DOHH2 (cell line): ENCODE measurements at regions not wholly inside any gene's neighbourhood (a gene's known extent, or its start where the extent isn't known, plus 50 kb on each side); places are given as distances from the start of the nearest gene placed in this dataset.

Experiments used
- H3F3A ChIP-seq: fragments of 200-600 bp; sonication (generic), shearing (Covaris generic); 2 replicates; pipeline ENCODE4 v1.6.0; 2016; ENCODE audit warnings: antibody characterized with exemption, mild to moderate bottlenecking; ENCODE audit not compliant: control insufficient read depth, insufficient read depth
- H3K27ac ChIP-seq: fragments of 200-600 bp; sonication (generic); 2 replicates; pipeline ENCODE4 v1.5.1; 2014; ENCODE audit warnings: low read depth, mild to moderate bottlenecking, low read length, moderate library complexity
- H3K27me3 ChIP-seq: fragments of 200-600 bp; sonication (generic); 2 replicates; pipeline ENCODE4 v1.6.1; 2014; ENCODE audit warnings: mild to moderate bottlenecking, low read length, mixed read lengths; ENCODE audit not compliant: control insufficient read depth
- H3K36me3 ChIP-seq: fragments of 200-600 bp; sonication (generic); 2 replicates; pipeline ENCODE4 v1.6.1; 2014; ENCODE audit warnings: mild to moderate bottlenecking, low read length, moderate library complexity, mixed read lengths; ENCODE audit not compliant: control insufficient read depth
- H3K4me1 ChIP-seq: fragments of 200-600 bp; sonication (generic); 2 replicates; pipeline ENCODE4 v1.6.1; 2014; ENCODE audit warnings: mild to moderate bottlenecking, low read length, mixed read lengths; ENCODE audit not compliant: control insufficient read depth
- H3K4me2 ChIP-seq: fragments of 200-600 bp; sonication (generic); 2 replicates; pipeline ENCODE4 v1.6.0; 2014; ENCODE audit warnings: mild to moderate bottlenecking, low read length, moderate library complexity
- H3K4me3 ChIP-seq: fragments of 200-600 bp; sonication (generic); 2 replicates; pipeline ENCODE4 v1.5.1; 2014; ENCODE audit warnings: mild to moderate bottlenecking, low read length, mixed read lengths
- H3K79me2 ChIP-seq: fragments of 200-600 bp; sonication (generic); 2 replicates; pipeline ENCODE4 v1.6.1; 2014; ENCODE audit warnings: mild to moderate bottlenecking, low read length, mixed read lengths; ENCODE audit not compliant: control insufficient read depth
- H3K9me2 ChIP-seq: fragments of 200-600 bp; sonication (generic); replicated peaks from 2 replicates; pipeline ENCODE4 v1.6.1; 2014; ENCODE audit warnings: mild to moderate bottlenecking, low read length, mixed read lengths; ENCODE audit not compliant: control insufficient read depth
- H3K9me3 ChIP-seq: fragments of 200-600 bp; sonication (generic); 2 replicates; pipeline ENCODE4 v1.6.1; 2014; ENCODE audit warnings: antibody characterized with exemption, low read length, mixed read lengths; ENCODE audit not compliant: control insufficient read depth, insufficient read depth
- H4K20me1 ChIP-seq: fragments of 200-600 bp; sonication (generic); 2 replicates; pipeline ENCODE4 v1.6.0; 2014; ENCODE audit warnings: low read depth, mild to moderate bottlenecking, antibody characterized with exemption, low read length, moderate library complexity; ENCODE audit not compliant: control insufficient read depth, insufficient read depth
- EZH2phosphoT487 ChIP-seq: fragments of 200-600 bp; sonication (generic); IDR thresholded peaks from 2 replicates; pipeline ENCODE4 v1.6.1; 2017; ENCODE audit warnings: borderline replicate concordance, mild to moderate bottlenecking, antibody characterized with exemption, low read length, moderate library complexity, mixed read lengths
- TF ChIP-seq, protein P1 (sequence below): fragments of 200-600 bp; sonication (generic); IDR thresholded peaks from one replicate; pipeline ENCODE4 v1.5.1; 2014; ENCODE audit warnings: antibody characterized with exemption, mild to moderate bottlenecking, low read depth, low read length; ENCODE audit not compliant: poor library complexity, severe bottlenecking

DNA sequence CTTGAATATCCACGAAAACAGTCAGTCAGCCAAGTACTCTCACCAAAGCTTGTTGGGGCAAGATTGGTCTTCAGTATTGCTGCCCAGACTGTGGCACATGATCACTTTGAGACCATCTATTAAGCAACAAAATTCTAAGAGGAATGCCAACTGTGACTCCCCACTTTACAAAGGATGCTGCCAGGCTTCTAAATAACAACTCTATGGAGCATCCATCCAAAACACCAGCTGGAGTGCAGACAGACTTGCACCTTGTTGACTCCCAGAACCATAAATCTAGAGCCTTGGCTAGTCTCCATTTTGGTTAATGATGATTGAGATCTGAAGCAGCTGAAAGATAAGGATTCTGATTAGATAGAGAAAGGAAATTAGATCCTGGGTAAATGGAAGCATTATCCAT lies 132.8 kb downstream of the DIO2 start:
- Histone ChIP-seq H3K27me3 (no peaks in the 10 kb centered on the region), H3K9me3 (no peaks in the 10 kb centered on the region)

DNA sequence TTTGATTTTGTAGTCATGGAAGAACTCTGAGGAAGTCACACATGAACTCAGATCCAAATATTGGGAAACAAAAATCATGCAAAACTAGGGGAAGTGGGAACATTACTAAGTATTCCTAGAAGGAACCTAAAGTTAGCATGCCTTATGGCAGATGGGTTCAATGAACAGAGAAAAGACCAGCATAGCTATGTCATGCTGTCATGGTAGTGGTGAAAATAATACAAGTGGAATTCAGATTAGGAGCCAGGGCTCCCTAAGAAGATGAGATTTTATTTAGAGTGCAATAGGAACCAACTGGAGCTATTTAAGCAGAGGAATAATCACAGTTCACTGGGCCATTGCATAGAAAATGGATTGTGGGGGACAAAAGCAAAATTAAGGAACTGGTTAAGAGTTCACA lies 134.0 kb downstream of the DIO2 start:
- no peaks in the 10 kb centered on the region for H4K20me1 ChIP-seq
- no peaks in the 10 kb centered on the region for H3K9me3 ChIP-seq
- H3K27ac ChIP-seq = no peak overlapping the region
- H3K79me2 ChIP-seq = no peaks in the 10 kb centered on the region
- H3K4me1 ChIP-seq = no peaks in the 10 kb centered on the region
- H3K36me3 ChIP-seq = no peaks in the 10 kb centered on the region
- H3K9me2 ChIP-seq = no peaks in the 10 kb centered on the region
- no peaks in the 10 kb centered on the region for H3K27me3 ChIP-seq
- TF ChIP-seq, protein P1, sequence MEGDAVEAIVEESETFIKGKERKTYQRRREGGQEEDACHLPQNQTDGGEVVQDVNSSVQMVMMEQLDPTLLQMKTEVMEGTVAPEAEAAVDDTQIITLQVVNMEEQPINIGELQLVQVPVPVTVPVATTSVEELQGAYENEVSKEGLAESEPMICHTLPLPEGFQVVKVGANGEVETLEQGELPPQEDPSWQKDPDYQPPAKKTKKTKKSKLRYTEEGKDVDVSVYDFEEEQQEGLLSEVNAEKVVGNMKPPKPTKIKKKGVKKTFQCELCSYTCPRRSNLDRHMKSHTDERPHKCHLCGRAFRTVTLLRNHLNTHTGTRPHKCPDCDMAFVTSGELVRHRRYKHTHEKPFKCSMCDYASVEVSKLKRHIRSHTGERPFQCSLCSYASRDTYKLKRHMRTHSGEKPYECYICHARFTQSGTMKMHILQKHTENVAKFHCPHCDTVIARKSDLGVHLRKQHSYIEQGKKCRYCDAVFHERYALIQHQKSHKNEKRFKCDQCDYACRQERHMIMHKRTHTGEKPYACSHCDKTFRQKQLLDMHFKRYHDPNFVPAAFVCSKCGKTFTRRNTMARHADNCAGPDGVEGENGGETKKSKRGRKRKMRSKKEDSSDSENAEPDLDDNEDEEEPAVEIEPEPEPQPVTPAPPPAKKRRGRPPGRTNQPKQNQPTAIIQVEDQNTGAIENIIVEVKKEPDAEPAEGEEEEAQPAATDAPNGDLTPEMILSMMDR = no peak
- TF ChIP-seq EZH2phosphoT487 = no peak
- H3F3A ChIP-seq = no peaks in the 10 kb centered on the region
- H3K4me3 ChIP-seq = no peak overlapping the region
- no peak overlapping the region for H3K4me2 ChIP-seq

More for the DNA sequence above, 132.8 kb downstream of the DIO2 start:
- Histone ChIP-seq H3K27ac (no peak overlapping the region), H3K4me2 (no peak overlapping the region), H4K20me1 (no peaks in the 10 kb centered on the region), H3K4me3 (no peak overlapping the region), H3K9me2 (no peaks in the 10 kb centered on the region), H3K36me3 (no peaks in the 10 kb centered on the region), H3K79me2 (no peaks in the 10 kb centered on the region), H3K4me1 (no peaks in the 10 kb centered on the region), H3F3A (no peaks in the 10 kb centered on the region)
- TF ChIP-seq, protein P1 = no peak
- no peak for TF ChIP-seq EZH2phosphoT487

DNA sequence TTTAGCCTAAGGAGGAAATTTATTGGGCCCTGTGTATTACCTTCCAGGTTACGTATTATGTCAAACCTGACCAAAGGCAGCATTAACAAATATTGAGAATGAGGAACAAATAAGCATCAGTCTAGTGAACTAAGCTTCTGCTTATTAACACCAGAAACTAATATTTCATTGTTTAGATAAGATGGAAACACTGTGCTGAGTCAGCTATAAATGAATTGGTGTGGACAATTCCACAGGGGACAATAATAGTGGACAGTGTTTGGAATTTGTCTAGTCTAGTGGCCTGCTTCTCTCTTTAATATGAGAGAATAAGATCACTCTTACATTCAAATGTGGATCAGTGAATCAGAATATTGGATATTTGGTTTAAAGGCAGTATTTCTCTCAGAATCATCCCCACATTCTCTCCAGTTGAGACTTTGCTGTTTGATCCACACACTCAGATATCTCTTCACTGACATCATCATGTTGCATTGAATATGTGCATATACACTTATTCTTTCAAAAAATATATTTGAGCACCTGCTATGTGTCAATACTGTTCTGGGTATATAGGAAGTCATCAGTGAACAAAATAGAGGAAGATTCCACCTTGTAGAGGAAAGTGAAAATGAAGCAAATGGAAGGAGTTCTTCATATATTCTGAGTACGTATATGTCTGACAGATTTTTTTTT lies 136.3 kb downstream of the DIO2 start:
- Histone ChIP-seq H3K36me3 (no peaks in the 10 kb centered on the region), H3K4me2 (no peak overlapping the region), H3K27ac (no peak overlapping the region), H3K4me3 (no peak overlapping the region), H4K20me1 (no peaks in the 10 kb centered on the region), H3F3A (no peaks in the 10 kb centered on the region), H3K79me2 (no peaks in the 10 kb centered on the region), H3K9me2 (no peaks in the 10 kb centered on the region), H3K27me3 (no peaks in the 10 kb centered on the region), H3K4me1 (no peaks in the 10 kb centered on the region), H3K9me3 (no peaks in the 10 kb centered on the region)
- TF ChIP-seq, protein P1 = no peak
- no peak for TF ChIP-seq EZH2phosphoT487
